ENCODE measurements at regions not wholly inside any gene's neighbourhood (a gene's known extent, or its start where the extent isn't known, plus 50 kb on each side); places are given as distances from the start of the nearest gene placed in this dataset.
"Not testable (repeated sequence)": the region's sequence is repeated elsewhere in the genome, so short reads cannot be mapped to it uniquely, and the experiment has no call there.

DNA sequence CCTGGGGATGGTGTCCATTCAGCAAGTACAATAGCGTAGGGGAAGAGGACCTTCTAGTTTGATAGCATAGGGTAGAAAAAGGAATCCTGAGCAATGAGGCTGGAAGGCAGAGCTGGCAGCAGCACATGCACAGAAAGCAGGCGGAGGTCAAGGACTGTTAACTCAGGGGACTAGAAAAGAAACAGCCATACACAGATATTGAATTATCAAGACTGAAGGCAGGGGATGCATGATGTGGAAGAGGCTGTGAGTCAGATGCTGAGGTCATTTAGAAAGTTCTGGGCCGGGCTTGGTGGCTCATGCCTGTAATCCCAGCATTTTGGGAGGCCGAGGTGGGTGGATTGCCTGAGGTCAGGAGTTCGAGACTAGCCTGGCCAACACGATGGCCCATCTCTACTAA lies 65.6 kb downstream of the OPTC start:
- H3K4me3 ChIP-seq, result no peak overlapping the region
- DNase-seq, result peak; percentile 29
- peak overlapping the region in 1 of 2 donors; percentile 70 for H3K27ac ChIP-seq
- WGBS, 2 donors, result 64 to 73% methylated on average over 6 of the region's 6 CpGs
- intact Hi-C loops (cut with DNase I; ENCODE audit: low total_unique reads), result no loop called here
- no peaks in the 10 kb centered on the region for H3K36me3 ChIP-seq (ENCODE audit: low read depth, missing control alignments)
- no peaks in the 10 kb centered on the region for H3K9me3 ChIP-seq
- TF ChIP-seq, protein P1, sequence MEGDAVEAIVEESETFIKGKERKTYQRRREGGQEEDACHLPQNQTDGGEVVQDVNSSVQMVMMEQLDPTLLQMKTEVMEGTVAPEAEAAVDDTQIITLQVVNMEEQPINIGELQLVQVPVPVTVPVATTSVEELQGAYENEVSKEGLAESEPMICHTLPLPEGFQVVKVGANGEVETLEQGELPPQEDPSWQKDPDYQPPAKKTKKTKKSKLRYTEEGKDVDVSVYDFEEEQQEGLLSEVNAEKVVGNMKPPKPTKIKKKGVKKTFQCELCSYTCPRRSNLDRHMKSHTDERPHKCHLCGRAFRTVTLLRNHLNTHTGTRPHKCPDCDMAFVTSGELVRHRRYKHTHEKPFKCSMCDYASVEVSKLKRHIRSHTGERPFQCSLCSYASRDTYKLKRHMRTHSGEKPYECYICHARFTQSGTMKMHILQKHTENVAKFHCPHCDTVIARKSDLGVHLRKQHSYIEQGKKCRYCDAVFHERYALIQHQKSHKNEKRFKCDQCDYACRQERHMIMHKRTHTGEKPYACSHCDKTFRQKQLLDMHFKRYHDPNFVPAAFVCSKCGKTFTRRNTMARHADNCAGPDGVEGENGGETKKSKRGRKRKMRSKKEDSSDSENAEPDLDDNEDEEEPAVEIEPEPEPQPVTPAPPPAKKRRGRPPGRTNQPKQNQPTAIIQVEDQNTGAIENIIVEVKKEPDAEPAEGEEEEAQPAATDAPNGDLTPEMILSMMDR (IDR thresholded peaks at IDR 0.05), result no peak
- TF ChIP-seq POLR2A (IDR thresholded peaks at IDR 0.05), result no peak
- H3K27me3 ChIP-seq, result no peaks in the 10 kb centered on the region
- H3K4me1 ChIP-seq, result peaks cover 39% of the 10 kb centered on the region

DNA sequence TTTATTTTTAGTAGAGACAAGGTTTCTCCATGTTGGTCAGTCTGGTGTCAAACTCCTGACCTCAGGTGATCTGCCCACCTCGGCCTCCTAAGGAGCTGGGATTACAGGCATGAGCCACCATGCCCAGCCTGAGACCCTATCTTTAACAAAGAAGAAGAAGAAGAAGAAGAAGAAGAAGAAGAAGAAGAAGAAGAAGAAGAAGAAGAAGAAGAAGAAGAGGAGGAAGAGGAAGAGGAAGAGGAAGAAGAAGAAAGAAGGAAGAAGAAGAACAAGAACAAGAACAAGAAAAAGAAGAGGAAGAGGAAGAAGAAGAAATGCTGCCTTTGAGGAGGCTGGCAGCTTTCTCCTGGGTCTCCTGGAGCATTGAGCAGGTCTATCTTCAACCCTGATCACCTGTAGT lies 64.9 kb upstream of the ATP2B4 start:
- 91 to 93% methylated on average over 1 of the region's 1 CpG for WGBS, 2 donors
- intact Hi-C loops (cut with DNase I; ENCODE audit: low total_unique reads); H3K27me3 ChIP-seq; H3K36me3 ChIP-seq (ENCODE audit: low read depth, missing control alignments); H3K27ac ChIP-seq; H3K4me3 ChIP-seq; DNase-seq; H3K9me3 ChIP-seq: not testable (repeated sequence)
- peaks cover 21% of the 10 kb centered on the region for H3K4me1 ChIP-seq

DNA sequence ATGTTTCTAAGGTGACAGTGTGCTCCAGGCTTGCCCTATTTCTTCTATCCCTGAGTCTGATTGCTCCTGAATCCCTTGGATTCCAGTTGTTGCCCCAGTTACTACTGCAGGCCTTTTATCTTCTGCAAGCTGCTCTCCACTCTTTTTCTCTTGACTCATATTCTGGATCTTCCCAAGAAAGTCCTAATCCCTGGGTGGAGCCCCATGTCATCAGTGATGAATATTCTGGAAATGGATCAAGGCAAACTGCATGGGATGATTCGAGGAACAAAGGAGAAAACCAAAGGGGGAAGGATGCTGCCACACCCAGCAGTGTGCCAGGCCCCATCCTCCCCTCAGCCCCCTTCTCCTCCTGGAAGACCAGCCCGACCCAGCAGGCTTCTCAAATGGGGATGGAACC lies 63.3 kb upstream of the ATP2B4 start:
- no peak overlapping the region for H3K4me3 ChIP-seq
- intact Hi-C loops (cut with DNase I; ENCODE audit: low total_unique reads), result no loop called here

DNA sequence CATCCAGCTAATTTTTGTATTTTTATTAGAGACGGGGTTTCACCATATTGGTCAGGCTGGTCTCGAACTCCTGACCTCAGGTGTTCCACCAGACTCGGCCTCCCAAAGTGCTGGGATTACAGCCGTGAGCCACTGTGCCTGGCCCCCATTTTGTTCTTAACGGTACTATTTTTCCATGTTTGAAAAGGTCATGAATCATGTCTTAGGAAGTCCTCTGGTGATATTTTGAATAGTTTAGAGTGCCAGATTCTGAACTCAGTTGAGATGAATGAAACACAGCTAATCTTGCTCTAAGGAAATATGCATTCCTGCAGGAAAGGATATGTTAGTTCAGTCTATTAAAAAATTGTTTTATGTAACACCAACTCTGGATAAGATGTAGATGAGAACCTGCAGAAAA lies 62.6 kb upstream of the ATP2B4 start:
- Histone ChIP-seq H3K36me3 (ENCODE audit: low read depth, missing control alignments) (no peaks in the 10 kb centered on the region), H3K27ac (no peak overlapping the region), H3K4me3 (no peak overlapping the region), H3K9me3 (no peaks in the 10 kb centered on the region), H3K27me3 (no peaks in the 10 kb centered on the region), H3K4me1 (peaks cover 5% of the 10 kb centered on the region)
- WGBS, 2 donors, result 84 to 92% methylated on average over 5 of the region's 5 CpGs
- no peak for TF ChIP-seq POLR2A (IDR thresholded peaks at IDR 0.05)
- TF ChIP-seq, protein P1 (IDR thresholded peaks at IDR 0.05), result no peak
- intact Hi-C loops (cut with DNase I; ENCODE audit: low total_unique reads), result no loop called here
- no peak for DNase-seq

More for the DNA sequence above, 63.3 kb upstream of the ATP2B4 start:
- 83 to 85% methylated on average over 2 of the region's 2 CpGs for WGBS, 2 donors
- Histone ChIP-seq H3K27me3 (no peaks in the 10 kb centered on the region), H3K36me3 (ENCODE audit: low read depth, missing control alignments) (no peaks in the 10 kb centered on the region), H3K27ac (no peak overlapping the region), H3K4me1 (peaks cover 11% of the 10 kb centered on the region), H3K9me3 (no peaks in the 10 kb centered on the region)
- TF ChIP-seq POLR2A (IDR thresholded peaks at IDR 0.05), result no peak
- TF ChIP-seq, protein P1 (IDR thresholded peaks at IDR 0.05), result no peak
- DNase-seq, result no peak

DNA sequence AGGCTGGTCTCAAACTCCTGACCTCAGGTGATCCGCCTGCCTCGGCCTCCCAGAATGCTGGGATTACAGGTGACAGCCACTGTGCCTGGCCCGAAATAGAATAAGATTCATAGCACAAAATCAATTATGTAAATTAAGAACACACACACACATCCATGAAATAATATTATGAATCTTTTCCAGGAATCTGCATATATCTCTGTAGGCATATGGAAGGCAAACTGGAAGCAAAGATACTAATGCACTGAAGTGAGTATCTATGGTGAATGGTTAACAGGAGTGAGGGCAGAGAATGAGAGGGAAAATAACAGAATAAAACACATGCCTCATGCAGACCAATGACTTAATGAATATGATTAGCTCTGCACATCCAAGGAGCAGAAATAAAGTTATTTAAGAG lies 61.6 kb upstream of the ATP2B4 start:
- H3K36me3 ChIP-seq (ENCODE audit: low read depth, missing control alignments), result no peaks in the 10 kb centered on the region
- intact Hi-C loops (cut with DNase I; ENCODE audit: low total_unique reads), result no loop called here
- 83 to 91% methylated on average over 3 of the region's 3 CpGs for WGBS, 2 donors
- DNase-seq, result no peak
- no peaks in the 10 kb centered on the region for H3K9me3 ChIP-seq
- no peaks in the 10 kb centered on the region for H3K27me3 ChIP-seq
- H3K4me3 ChIP-seq, result no peak overlapping the region
- no peak overlapping the region for H3K27ac ChIP-seq
- TF ChIP-seq, protein P1 (IDR thresholded peaks at IDR 0.05), result no peak
- no peak for TF ChIP-seq POLR2A (IDR thresholded peaks at IDR 0.05)
- H3K4me1 ChIP-seq, result no peaks in the 10 kb centered on the region

Data from testis (tissue), 2 donors.